Astrocyte (in vitro differentiated cells and primary cell): ENCODE measurements at regions not wholly inside any gene's neighbourhood (a gene's known extent, or its start where the extent isn't known, plus 50 kb on each side); places are given as distances from the start of the nearest gene placed in this dataset.

Experiments
- DNase-seq: peaks from one replicate; pipeline ENCODE4 v3.0.0-alpha.2; 2010; ENCODE audit warnings: low read depth
- FAIRE-seq: peaks from 2 replicates; lab custom pipeline; 2011; peaks lifted over from hg19 to GRCh38; lab: Jason Lieb, UNC
- H2AFZ ChIP-seq: 2 replicates; pipeline ENCODE4 v1.6.0; 2012; ENCODE audit warnings: low read depth, low read length, inconsistent platforms
- H3K27ac ChIP-seq: 2 replicates; pipeline ENCODE4 v1.5.1; 2011; ENCODE audit warnings: low read depth, low read length, inconsistent platforms
- H3K27me3 ChIP-seq: 2 replicates; pipeline ENCODE4 v1.6.0; 2011; ENCODE audit warnings: low read length, inconsistent platforms; ENCODE audit not compliant: insufficient read depth
- H3K36me3 ChIP-seq: 2 replicates; pipeline ENCODE4 v1.5.1; 2011; ENCODE audit warnings: low read length, inconsistent platforms; ENCODE audit not compliant: insufficient read depth
- H3K4me1 ChIP-seq: 2 replicates; pipeline ENCODE4 v1.5.1; 2011; ENCODE audit warnings: low read length, inconsistent platforms; ENCODE audit not compliant: insufficient read depth
- H3K4me2 ChIP-seq: 2 replicates; pipeline ENCODE4 v1.6.0; 2012; ENCODE audit warnings: low read length, inconsistent platforms
- H3K4me3 ChIP-seq: 2 replicates; pipeline ENCODE4 v1.5.1; 2011; ENCODE audit warnings: low read depth, mild to moderate bottlenecking, low read length, inconsistent platforms; ENCODE audit not compliant: insufficient read depth
- H3K79me2 ChIP-seq: 2 replicates; pipeline ENCODE4 v1.6.0; 2012; ENCODE audit warnings: mild to moderate bottlenecking, low read length, inconsistent platforms; ENCODE audit not compliant: insufficient read depth
- H3K9ac ChIP-seq: 2 replicates; pipeline ENCODE4 v1.6.0; 2012; ENCODE audit warnings: mild to moderate bottlenecking, low read length, inconsistent platforms
- H3K9me3 ChIP-seq: 2 replicates; pipeline ENCODE4 v1.5.1; 2012; ENCODE audit warnings: low read depth, mild to moderate bottlenecking, low read length, inconsistent platforms; ENCODE audit not compliant: insufficient read depth
- H4K20me1 ChIP-seq: 2 replicates; pipeline ENCODE4 v1.6.0; 2012; ENCODE audit warnings: low read length, inconsistent platforms; ENCODE audit not compliant: insufficient read depth
- H3K27ac Mint-ChIP-seq: one replicate; pipeline ENCODE4 v1.8.0; 2021; ENCODE audit warnings: mild to moderate bottlenecking, mixed read lengths; ENCODE audit not compliant: unreplicated experiment
- H3K27me3 Mint-ChIP-seq: one replicate; pipeline ENCODE4 v1.8.0; 2021; ENCODE audit warnings: low read depth, mixed read lengths; ENCODE audit not compliant: unreplicated experiment
- H3K36me3 Mint-ChIP-seq: one replicate; pipeline ENCODE4 v1.8.0; 2021; ENCODE audit warnings: low read depth, mixed read lengths; ENCODE audit not compliant: unreplicated experiment
- H3K4me1 Mint-ChIP-seq: one replicate; pipeline ENCODE4 v1.8.0; 2021; ENCODE audit warnings: low read depth, mixed read lengths; ENCODE audit not compliant: unreplicated experiment
- H3K4me3 Mint-ChIP-seq: one replicate; pipeline ENCODE4 v1.8.0; 2021; ENCODE audit warnings: mild to moderate bottlenecking, moderate library complexity, mixed read lengths; ENCODE audit not compliant: unreplicated experiment
- H3K9me3 Mint-ChIP-seq: one replicate; pipeline ENCODE4 v1.8.0; 2021; ENCODE audit warnings: mild to moderate bottlenecking, mixed read lengths; ENCODE audit not compliant: unreplicated experiment
- CTCF ChIP-seq: IDR thresholded peaks from 2 replicates; pipeline ENCODE4 v1.5.1; 2011; ENCODE audit warnings: low read depth, mild to moderate bottlenecking, inconsistent platforms, low read length, moderate library complexity; ENCODE audit not compliant: insufficient read depth
- EZH2 ChIP-seq: IDR thresholded peaks from 2 replicates; pipeline ENCODE4 v1.6.1; 2012; ENCODE audit warnings: mild to moderate bottlenecking, low read length, inconsistent platforms; ENCODE audit not compliant: insufficient read depth

GRCh38 chr18:78643981-78644380, 335.6 kb upstream of the SALL3 start:
- no peaks in the 10 kb centered on the region for H3K36me3 ChIP-seq
- H3K36me3 Mint-ChIP-seq = no peaks in the 10 kb centered on the region
- H3K9me3 Mint-ChIP-seq = peaks cover 31% of the 10 kb centered on the region
- no peak overlapping the region for H2AFZ ChIP-seq
- no peak overlapping the region for H3K9ac ChIP-seq
- H3K4me3 ChIP-seq = no peak overlapping the region
- no peak overlapping the region for H3K27ac Mint-ChIP-seq
- no peak overlapping the region for H3K27ac ChIP-seq
- TF ChIP-seq CTCF (no peak), EZH2 (no peak)
- peaks cover 4% of the 10 kb centered on the region for H3K9me3 ChIP-seq
- no peaks in the 10 kb centered on the region for H3K27me3 Mint-ChIP-seq
- H3K4me3 Mint-ChIP-seq = no peak overlapping the region
- DNase-seq = no peak
- no peaks in the 10 kb centered on the region for H3K4me1 ChIP-seq
- no peaks in the 10 kb centered on the region for H4K20me1 ChIP-seq
- no peaks in the 10 kb centered on the region for H3K79me2 ChIP-seq
- H3K27me3 ChIP-seq = no peaks in the 10 kb centered on the region
- H3K4me1 Mint-ChIP-seq = no peaks in the 10 kb centered on the region
- H3K4me2 ChIP-seq = no peak overlapping the region
- FAIRE-seq = no peak

GRCh38 chr18:78645216-78645615, 334.4 kb upstream of the SALL3 start:
- Histone ChIP-seq H3K9ac (no peak overlapping the region), H3K9me3 (peaks cover 4% of the 10 kb centered on the region), H3K4me3 (no peak overlapping the region), H4K20me1 (no peaks in the 10 kb centered on the region), H3K27me3 (no peaks in the 10 kb centered on the region), H3K4me2 (no peak overlapping the region), H3K27ac (no peak overlapping the region), H3K79me2 (no peaks in the 10 kb centered on the region), H2AFZ (no peak overlapping the region), H3K36me3 (no peaks in the 10 kb centered on the region), H3K4me1 (no peaks in the 10 kb centered on the region)
- peaks cover 26% of the 10 kb centered on the region for H3K9me3 Mint-ChIP-seq
- FAIRE-seq = no peak
- no peak overlapping the region for H3K4me3 Mint-ChIP-seq
- no peak for DNase-seq
- H3K4me1 Mint-ChIP-seq = no peaks in the 10 kb centered on the region
- no peaks in the 10 kb centered on the region for H3K27me3 Mint-ChIP-seq
- TF ChIP-seq EZH2 = no peak
- TF ChIP-seq CTCF = no peak
- H3K27ac Mint-ChIP-seq = no peak overlapping the region
- no peaks in the 10 kb centered on the region for H3K36me3 Mint-ChIP-seq

GRCh38 chr18:78647018-78647417, 332.6 kb upstream of the SALL3 start:
- no peak overlapping the region for H3K9ac ChIP-seq
- H3K4me2 ChIP-seq = no peak overlapping the region
- H2AFZ ChIP-seq = no peak overlapping the region
- TF ChIP-seq EZH2 (no peak), CTCF (no peak)
- H3K4me1 ChIP-seq = no peaks in the 10 kb centered on the region
- no peaks in the 10 kb centered on the region for H3K27me3 Mint-ChIP-seq
- H3K27ac Mint-ChIP-seq = no peak overlapping the region
- H3K9me3 ChIP-seq = peaks cover 4% of the 10 kb centered on the region
- DNase-seq = no peak
- H3K4me3 ChIP-seq = no peak overlapping the region
- no peak for FAIRE-seq
- H3K79me2 ChIP-seq = no peaks in the 10 kb centered on the region
- H3K36me3 ChIP-seq = no peaks in the 10 kb centered on the region
- no peaks in the 10 kb centered on the region for H3K4me1 Mint-ChIP-seq
- H3K27me3 ChIP-seq = no peaks in the 10 kb centered on the region
- no peak overlapping the region for H3K27ac ChIP-seq
- H3K36me3 Mint-ChIP-seq = no peaks in the 10 kb centered on the region
- H3K4me3 Mint-ChIP-seq = no peak overlapping the region
- peaks cover 31% of the 10 kb centered on the region for H3K9me3 Mint-ChIP-seq
- no peaks in the 10 kb centered on the region for H4K20me1 ChIP-seq
